HG03139 (cell line): ENCODE measurements at regions not wholly inside any gene's neighbourhood (a gene's known extent, or its start where the extent isn't known, plus 50 kb on each side); places are given as distances from the start of the nearest gene placed in this dataset.
A peak's percentile ranks its signal among the peaks of the same experiment; 100 is the strongest.

Experiments used
- ATAC-seq: cut with Tn5 transposase; IDR thresholded peaks from one replicate; pipeline ENCODE4 v1.9.1; 2021; ENCODE audit not compliant: unreplicated experiment

DNA sequence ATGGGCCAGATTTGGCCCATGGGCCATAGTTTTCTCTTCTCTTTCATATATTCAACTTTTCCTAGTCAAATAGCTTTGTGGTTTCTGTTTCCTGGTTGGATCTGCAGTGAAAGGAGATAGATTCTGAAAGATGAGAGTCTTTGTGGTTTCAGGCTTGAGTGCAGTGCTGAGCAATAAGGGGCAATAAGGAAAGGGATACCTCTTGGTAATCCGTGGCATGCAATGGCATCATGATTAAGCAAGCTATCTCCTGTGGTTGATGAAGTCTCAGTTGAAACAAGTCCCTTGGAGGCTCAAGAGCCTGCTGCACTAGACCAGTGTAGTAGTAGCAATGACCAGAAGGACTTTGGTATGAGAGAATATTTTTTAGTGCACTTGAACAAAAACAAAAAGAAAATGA, 187.7 kb upstream of the CNTNAP2 start:
- ATAC-seq, result no peak

DNA sequence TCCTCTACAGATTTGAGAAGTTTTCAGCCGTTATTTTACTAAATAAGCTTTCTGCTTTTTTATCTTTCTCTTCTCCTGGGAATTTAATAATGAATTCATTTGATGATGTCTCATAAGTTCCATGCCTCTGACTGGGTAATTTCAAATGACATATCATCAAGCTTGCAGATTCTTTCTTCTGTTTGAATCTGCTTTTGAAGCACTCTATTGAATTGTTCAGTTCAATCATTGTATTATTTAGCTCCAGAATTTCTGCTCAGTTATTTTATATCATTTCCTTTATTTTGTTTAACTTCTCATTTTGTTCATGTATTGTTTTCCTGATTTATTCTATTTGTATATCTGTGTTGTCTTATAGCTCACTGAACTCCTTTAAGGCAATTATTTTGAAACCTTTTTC, 196.9 kb upstream of the CNTNAP2 start:
- no peak for ATAC-seq

DNA sequence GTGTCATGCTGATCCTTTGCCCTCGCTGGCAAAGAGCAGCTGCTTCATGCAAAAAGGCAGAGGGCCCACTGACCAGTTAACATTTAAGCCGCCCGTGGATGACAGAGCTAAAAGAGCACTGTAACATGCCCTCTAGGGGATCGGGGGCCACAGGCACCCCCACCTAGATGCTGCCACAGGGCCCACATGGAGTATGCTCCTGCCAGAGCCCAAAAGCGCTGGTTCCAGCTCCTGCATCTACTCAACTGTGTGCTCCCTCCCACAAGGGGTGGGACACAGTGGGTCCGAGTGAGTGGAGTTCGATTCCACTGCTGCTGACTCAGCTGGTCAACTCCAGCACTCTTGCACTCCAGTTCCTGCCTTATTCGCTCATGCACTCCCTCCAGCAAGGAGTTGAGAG, 199.8 kb upstream of the CNTNAP2 start:
- no peak for ATAC-seq

DNA sequence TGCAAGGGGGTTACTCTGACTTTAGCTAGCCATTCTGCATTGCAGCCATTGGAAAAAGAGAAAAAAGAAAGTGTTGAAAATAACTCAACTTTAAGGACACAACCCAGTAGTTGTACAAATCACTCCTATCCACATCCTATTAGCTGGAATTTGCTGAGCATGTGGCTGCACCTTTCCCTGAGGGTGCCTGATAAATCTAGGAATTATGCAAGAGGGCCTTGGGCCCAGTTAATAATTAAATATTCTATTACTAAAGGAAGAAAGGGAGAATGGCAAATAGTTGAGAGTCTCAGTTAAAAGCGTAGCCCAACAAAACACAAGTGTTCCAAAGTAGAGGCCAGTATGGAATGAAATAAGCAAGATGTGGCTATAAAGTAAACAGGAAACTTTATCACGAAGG, 200.9 kb upstream of the CNTNAP2 start:
- ATAC-seq, result no peak

DNA sequence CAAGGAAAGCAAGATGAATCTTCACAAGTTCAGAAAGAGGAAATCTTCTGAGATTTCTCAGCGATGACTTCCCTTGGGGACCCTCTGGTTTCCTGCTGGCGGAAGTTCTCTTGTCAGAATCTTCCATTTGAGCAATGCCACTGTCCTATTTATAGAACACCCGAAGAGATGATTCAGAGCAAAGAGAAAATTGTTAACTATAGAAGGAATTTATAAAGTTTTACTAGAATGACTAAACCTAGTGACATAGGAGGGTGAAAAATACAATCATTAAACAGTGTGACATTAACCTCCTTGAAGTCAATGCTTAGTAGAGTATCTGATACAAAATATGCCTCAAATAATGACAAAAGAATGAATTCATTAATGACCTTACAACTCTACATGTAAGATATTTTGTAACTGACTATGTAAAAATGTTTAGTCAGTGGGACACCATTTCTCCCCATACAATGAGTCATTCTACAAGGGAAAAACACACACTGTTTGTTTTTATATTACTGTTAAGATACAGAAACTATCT, 206.5 kb upstream of the CNTNAP2 start:
- peak; percentile 91 for ATAC-seq

DNA sequence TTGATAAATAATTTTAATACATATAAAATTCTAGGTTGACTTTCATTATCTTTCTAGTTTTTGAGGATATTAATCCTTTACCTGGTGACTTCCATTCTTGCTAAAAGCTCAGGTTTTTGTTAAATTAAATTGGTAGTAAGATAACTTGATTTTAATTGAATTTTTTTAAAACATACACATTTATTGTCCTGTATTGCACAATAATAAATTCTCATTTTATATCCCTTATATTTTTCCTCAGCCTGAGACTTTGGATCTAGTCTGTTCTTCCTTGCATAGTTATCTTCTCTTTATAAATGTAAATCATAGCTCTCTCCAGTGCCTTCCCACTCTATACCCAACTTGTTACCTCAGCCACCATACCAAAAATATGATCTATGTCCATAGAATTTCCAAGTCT, 212.9 kb upstream of the CNTNAP2 start:
- ATAC-seq, result no peak

DNA sequence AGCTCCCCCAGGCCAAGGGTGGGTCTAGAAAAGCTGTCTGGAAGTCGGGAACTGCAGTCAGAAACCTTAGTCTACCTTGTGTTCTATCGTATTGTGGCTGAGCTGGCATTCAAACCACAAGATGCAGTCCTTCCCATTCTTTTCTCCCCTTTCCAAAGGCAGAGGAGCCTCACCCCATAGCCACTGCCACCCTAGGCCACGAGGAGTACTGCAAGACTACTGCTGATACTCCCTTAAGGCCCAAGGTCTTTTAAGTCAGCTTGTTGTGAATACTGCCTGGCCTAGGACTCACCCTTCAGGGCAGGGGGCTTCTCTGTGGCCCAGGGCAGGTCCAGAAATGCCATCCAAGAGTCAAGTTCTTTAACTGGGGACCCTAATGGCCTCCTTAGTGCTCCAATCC, 214.5 kb upstream of the CNTNAP2 start:
- ATAC-seq, result no peak

DNA sequence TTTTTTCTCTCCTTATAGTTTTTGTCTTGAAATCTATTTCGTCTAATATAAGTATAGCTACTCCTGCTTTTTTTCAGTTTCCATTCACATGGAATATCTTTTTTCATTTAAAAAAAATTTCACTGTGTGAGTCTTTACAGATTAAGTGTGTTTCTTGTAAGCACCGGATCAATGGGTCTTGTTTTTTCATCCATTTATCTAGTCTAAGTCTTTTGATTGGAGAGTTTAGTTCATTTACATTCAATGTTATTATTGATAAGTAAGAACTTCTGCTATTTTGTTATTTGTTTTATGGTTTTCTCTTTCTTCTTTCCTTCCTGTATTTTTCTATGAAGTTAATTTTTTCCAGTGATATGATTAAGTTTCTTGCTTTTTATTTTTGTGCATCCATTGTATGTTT, 216.7 kb upstream of the CNTNAP2 start:
- no peak for ATAC-seq

DNA sequence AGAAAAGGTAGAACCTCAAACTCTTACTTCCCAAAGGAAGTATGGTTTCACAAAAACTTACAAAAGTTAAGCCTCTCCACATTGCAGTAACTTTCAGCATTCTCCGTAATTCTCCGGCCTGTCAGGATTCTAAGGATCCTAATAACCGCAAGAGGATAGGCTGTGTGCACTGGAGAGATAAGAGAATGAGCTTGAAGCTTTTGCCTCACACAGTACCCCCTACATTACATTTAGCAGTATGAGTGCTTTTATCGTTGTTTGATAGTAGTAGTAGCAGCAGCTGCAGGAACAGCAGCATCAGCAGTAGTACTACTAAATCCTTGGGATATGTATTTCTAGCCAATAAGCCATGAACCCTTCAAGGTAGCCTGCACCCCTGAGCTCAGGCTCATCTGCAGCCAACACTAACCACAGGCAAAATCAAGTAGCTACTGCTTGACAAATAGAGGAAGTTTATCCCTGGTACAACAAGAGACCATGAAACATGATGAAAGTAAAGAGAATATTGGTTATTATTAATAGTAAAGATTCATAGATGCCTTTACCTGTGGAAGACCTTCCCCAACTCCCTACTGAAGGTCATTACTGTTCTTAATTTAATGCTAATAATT, 222.6 kb upstream of the CNTNAP2 start:
- no peak for ATAC-seq

DNA sequence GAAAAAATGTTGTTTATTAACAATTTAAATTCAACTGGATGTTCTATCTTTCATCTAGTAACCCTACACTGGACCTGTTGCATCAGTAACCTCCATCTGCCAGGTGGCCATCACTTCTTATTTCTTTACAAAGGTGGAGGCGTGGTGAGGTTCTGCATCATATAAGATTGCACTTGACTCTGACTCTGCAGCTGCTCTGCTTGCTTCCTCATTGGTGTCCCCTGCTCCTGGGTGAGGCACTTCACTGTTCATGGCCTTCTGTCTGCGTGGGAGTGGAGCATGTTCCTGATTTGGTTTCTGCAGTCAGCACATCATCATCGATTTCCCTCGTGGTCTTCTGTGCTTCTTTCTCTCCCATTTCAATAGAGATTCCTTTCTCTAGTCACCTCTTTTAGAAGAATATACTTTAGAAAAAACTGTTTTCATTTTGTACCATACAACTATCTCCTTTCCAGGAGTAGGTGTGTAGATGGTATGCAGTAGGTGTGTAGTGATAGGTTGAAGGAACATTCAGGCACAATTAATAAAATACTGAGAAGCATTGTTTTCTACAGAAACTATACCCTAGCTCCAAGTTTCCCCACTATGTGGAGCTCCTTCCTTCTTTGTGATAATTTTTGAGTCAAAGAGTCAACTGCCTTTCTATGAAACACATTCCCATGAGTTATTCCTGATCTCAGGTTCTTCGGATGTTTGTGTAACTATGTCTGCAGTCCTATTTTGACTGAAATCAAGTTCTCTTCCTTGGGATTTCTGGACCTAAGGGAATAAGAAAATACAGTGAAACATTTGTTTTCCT, 231.7 kb upstream of the CNTNAP2 start:
- no peak for ATAC-seq

DNA sequence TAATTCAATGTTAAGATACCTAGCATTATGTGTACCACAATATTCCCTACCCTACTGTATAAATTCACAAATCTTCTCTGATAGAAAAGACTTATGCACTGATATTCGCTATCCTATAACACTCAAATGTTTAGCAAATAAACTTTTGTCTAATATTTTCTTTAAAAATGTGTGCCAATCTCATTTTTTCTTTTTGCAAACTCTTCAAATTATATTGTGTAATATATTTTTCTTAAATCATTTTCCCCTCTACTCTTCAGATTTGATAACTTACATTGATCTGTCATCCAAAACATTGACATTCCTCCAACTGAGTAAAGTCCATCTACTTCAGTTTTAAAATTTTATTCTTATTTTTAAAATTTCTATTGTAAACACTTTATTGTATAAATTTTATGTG, 240.2 kb upstream of the CNTNAP2 start:
- ATAC-seq, result no peak

DNA sequence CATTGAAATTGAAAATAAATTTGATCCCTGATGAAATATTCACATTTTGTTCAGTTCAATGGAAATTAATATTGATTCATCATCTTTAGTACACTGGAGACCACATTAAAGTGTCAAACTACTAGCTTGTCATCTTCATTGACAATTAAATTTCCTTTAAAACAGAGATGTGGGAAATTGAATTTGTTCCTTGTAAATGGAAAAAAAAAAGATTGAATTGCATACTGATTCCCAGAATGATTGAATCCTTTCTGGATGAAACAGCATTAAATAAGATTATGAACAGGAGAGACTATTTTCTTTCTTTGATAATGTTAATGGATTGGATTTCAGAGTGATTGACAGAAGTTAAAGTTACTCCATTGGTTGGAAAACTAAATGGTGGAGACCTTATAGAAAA, 241.3 kb upstream of the CNTNAP2 start:
- no peak for ATAC-seq

DNA sequence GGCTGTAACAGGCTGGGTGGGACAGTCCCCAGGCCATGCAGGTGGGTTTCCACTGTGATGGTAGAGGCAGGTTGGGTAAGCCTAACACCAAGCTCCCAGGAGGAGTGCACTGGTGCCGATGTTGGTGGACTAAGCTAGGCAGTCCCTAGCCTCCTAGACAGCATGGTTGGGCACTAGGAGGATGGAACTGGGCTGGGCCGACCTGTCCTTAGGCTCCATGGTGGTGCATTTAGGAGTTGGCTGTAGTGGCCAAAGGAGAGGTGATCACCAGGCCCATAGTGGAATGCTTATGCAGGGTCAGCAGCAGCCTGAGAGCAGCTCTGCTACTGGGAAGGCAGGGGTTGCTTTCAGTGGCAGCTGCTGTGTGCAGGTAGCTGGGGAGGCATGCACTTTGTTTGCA, 247.7 kb upstream of the CNTNAP2 start:
- ATAC-seq, result no peak

DNA sequence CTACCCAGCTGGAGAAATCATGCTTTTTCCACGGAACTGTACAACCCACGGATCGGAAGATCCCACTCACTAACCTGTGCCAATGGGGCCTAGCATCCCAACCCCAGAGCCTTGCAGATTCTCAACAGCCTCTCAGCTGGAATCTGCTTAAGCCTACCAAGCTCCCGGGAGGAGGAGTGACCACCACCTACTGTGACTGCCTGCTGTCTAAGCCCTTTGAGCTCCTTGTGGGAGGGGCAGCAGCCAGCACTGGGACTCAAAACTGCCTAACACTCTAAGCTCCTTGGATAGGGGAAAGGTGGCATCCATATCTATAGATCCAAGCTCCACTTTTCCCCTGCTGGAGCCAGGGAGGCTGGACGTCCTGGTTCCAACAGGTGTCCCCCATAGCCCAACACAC, 254.4 kb upstream of the CNTNAP2 start:
- ATAC-seq, result no peak

DNA sequence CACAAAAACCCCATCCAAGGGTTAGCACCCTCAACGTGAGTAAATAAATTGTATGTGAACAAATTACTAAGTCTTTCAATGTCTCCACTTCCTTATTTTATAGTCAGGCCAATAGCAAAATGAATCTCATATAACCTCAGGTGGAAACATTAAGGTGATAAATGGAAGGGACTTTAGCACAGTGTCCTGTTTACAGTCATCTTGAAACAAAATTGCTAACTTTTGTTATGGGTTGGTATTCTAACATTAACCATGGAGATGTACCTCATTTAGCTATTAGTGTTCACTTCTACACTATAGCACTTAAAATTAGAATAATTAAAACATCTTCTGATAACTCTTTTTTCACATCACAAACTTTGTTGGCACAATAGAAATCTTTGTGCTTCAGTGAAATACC, 255.8 kb upstream of the CNTNAP2 start:
- no peak for ATAC-seq

DNA sequence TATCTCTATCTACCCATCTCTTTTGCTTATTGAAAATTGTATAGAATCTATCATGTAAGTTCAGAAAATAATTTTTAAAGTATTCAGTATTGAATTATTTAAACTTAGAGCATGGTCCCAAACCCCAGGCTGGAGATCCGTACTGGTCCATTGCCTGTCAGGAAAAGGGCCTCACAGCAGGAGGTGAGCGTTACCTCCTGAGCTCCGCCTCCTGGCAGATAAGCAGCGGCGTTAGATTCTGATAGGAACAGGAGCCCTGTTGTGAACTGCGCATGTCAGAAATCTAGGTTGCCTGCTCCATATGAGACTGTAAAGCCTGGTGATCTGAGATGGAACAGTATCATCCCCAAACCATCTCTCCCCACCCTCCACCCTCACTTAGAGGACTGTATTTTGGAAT, 266.0 kb upstream of the CNTNAP2 start:
- no peak for ATAC-seq

DNA sequence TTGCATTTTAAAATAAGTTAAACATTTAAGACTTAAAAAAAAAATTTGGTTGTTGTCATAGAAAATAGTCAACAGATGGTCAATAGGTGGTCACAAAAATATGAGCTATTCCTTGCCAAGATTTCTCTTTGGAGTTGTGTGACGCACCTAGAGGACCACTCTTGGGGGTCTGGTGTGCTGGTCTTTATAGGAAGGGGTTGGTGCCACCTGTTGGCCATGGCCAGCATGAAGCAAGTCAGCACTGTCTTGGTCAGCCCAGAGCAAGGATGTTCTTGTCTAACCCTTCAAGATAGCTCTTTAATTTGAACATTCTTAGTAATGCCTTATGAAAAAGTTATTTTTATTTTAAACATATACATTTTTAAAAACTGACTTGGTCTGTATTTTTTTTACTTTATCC, 267.9 kb upstream of the CNTNAP2 start:
- ATAC-seq, result no peak

DNA sequence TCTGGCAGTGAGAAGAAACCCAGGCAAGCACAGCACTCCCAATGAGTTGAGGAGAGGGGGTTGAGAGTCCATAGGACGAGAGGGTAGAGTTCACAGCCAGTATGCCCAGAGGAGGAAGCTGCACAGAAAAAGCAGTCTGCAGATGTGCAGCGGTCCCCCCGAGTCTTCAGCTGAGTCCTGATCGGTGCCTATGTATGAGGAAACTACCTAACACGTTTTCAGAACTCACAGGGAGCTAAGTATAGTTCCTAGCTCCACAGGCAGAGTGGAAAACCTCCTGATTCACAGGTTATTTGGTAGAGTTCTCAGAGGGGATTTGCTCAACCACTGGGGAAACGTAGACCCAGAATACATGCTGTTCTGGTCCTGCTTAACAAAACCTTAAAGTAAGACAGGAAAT, 271.3 kb upstream of the CNTNAP2 start:
- no peak for ATAC-seq

DNA sequence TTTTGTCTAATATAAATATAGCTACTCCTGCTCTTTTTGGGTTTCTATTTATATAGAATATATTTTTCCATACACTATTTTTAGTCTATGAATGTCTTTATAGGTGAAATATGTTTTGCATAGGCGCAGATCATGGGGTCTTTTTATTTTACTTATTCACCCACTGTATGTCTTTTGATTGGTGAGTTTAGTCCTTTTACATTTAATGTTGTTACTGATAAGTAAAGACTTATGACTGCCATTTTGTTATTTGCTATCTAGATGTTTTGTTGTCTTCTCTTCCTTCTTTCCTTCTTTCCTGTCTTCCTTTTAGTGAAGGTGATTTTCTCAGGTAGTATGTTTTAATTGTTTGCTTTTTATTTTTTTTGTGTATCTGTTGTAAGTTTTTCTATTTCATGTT, 276.8 kb upstream of the CNTNAP2 start:
- no peak for ATAC-seq

DNA sequence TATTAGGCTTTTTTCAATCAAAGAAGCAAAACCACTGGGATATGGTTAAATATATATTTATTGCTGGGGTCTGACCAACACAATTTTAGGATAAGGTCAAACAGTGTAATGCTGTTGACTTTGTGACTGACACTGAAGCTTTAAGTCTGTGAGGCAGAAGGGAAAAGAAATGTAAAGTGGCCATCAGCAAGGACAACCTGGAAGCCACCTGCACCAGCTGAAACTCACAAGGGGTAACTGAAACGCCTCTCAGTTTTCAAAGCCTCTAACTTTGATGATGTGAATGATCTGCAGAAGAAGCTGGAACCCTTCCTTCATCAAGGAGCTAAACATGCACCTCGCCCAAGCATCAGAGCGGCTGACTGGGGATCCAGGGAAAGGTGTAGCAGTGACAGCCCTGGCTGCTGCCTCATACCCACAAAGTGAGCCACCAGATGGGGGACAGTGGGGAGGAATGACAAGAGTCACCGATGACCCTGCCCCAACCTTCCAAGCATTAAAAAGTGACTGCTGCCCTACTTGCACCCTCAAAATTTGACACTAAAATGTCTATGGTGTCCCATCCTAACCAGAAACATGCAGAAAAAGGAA, 284.9 kb upstream of the CNTNAP2 start:
- ATAC-seq, result no peak

DNA sequence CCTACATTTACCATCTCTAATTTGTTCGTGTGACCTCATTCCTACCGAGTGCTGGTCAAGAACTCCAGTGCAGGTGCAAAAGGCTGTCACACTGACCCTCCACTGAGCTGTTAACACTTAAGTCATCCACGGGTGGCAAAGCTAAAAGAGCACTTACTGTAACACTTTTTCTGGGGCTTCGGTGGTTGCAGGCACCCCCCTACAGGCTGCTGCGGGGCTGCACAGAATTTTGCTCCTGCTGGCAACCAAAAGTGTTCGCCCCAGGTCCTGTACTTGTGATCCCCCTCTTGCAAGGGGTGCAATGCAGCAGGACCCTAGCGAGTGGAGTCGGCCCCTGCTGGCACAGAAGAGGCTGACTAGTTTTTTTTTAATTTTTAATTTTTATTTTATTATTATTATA, 298.9 kb upstream of the CNTNAP2 start:
- ATAC-seq, result no peak

DNA sequence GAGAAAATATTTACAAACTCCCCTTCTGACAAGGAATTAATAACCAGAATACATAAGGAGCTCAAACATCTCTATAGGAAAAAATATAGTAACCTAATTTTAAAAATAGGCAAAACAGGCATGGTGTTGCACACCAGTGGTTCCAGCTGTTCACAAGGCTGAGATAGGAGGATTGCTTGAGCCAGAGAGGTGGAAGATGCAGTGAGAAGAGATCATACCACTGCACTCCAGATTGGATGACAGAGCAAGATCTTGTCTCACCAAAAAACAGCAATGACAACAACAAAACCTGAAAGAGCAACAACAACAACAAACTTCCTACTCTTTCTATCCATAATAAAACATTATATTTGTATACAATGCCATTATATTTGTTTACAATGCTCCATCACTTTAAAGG, 304.4 kb upstream of the CNTNAP2 start:
- ATAC-seq, result no peak
